ENCODE measurements at regions not wholly inside any gene's neighbourhood (a gene's known extent, or its start where the extent isn't known, plus 50 kb on each side); places are given as distances from the start of the nearest gene placed in this dataset.

GRCh38 chr1:70518106-70518505, 107.0 kb downstream of the CTH start:
- no peak for TF ChIP-seq CTCF (IDR thresholded peaks at IDR 0.05)
- no peak for TF ChIP-seq POLR2A (IDR thresholded peaks at IDR 0.05)
